Liver (tissue), 8 donors: ENCODE measurements at regions not wholly inside any gene's neighbourhood (a gene's known extent, or its start where the extent isn't known, plus 50 kb on each side); places are given as distances from the start of the nearest gene placed in this dataset.

Experiments used
- DNase-seq: peaks from one replicate; pipeline ENCODE4 v3.0.0-alpha.2; 2017; ENCODE audit warnings: low spot score
- H3K27ac ChIP-seq, 2 donors: one replicate each; pipeline ENCODE4 v1.7.0; 2013; ENCODE audit warnings: inconsistent platforms in 2 of 2, low read length in 2 of 2, control low read depth in 1 of 2, low read depth in 1 of 2, mild to moderate bottlenecking in 1 of 2
- H3K27me3 ChIP-seq, 4 donors: one replicate each; pipeline versions ENCODE4 v1.6.1 to v1.7.0; 2013; ENCODE audit warnings: low read length in 3 of 4, inconsistent platforms in 1 of 4, mild to moderate bottlenecking in 1 of 4, moderate library complexity in 1 of 4; ENCODE audit not compliant: control insufficient read depth in 4 of 4, insufficient read depth in 4 of 4
- H3K36me3 ChIP-seq, 4 donors: one replicate each; pipeline versions ENCODE4 v1.6.1 to v1.7.0; 2013; ENCODE audit warnings: low read length in 3 of 4, mild to moderate bottlenecking in 3 of 4, low read depth in 1 of 4, moderate library complexity in 1 of 4; ENCODE audit not compliant: control insufficient read depth in 4 of 4, insufficient read depth in 3 of 4
- H3K4me1 ChIP-seq, 4 donors: one replicate each; pipeline versions ENCODE4 v1.6.1 to v1.7.0; 2013; ENCODE audit warnings: low read length in 3 of 4, mild to moderate bottlenecking in 3 of 4, moderate library complexity in 1 of 4; ENCODE audit not compliant: control insufficient read depth in 4 of 4, insufficient read depth in 4 of 4
- H3K4me3 ChIP-seq, 3 donors: one replicate each; pipeline versions ENCODE4 v1.6.1 to v1.7.0; 2013; ENCODE audit warnings: low read length in 3 of 3, control low read depth in 1 of 3, low read depth in 1 of 3, mild to moderate bottlenecking in 1 of 3
- H3K9ac ChIP-seq, 2 donors: one replicate each; pipeline ENCODE4 v1.7.0; 2013; ENCODE audit warnings: low read length in 2 of 2, mild to moderate bottlenecking in 2 of 2, moderate library complexity in 2 of 2, control low read depth in 1 of 2, low read depth in 1 of 2
- H3K9me3 ChIP-seq, 4 donors: one replicate each; pipeline versions ENCODE4 v1.6.1 to v1.7.0; 2013; ENCODE audit warnings: low read length in 3 of 4; ENCODE audit not compliant: control insufficient read depth in 4 of 4
- EGR1 ChIP-seq, 2 donors: IDR thresholded peaks; 2 replicates each; pipeline ENCODE4 v1.6.1; 2016 to 2018; ENCODE audit warnings: antibody characterized with exemption in 2 of 2, low read depth in 2 of 2
- FOXA1 ChIP-seq: IDR thresholded peaks from 2 replicates; pipeline ENCODE4 v1.6.1; 2016; ENCODE audit warnings: antibody characterized with exemption
- FOXA2 ChIP-seq: IDR thresholded peaks from 2 replicates; pipeline ENCODE4 v1.6.1; 2016; ENCODE audit warnings: antibody characterized with exemption
- GABPA ChIP-seq, 2 donors: IDR thresholded peaks in 1 of 2; conservative IDR thresholded peaks in 1 of 2; 2 replicates each; pipeline ENCODE4 v1.6.1; 2016; ENCODE audit warnings: antibody characterized with exemption in 2 of 2, mild to moderate bottlenecking in 1 of 2, moderate library complexity in 1 of 2
- HNF4A ChIP-seq, 2 donors: conservative IDR thresholded peaks; 2 replicates each; pipeline ENCODE4 v1.6.1; 2016; ENCODE audit warnings: antibody characterized with exemption in 2 of 2, mild to moderate bottlenecking in 2 of 2
- HNF4G ChIP-seq: IDR thresholded peaks from 2 replicates; pipeline ENCODE4 v1.6.1; 2016; ENCODE audit warnings: antibody characterized with exemption
- JUND ChIP-seq, 2 donors: IDR thresholded peaks; 2 replicates each; pipeline ENCODE4 v1.6.1; 2016; ENCODE audit warnings: antibody characterized with exemption in 2 of 2
- NR2F2 ChIP-seq: IDR thresholded peaks from 2 replicates; pipeline ENCODE4 v1.6.1; 2016; ENCODE audit warnings: antibody characterized with exemption
- RAD21 ChIP-seq, 2 donors: IDR thresholded peaks; 2 replicates each; pipeline ENCODE4 v1.6.1; 2016; ENCODE audit warnings: antibody characterized with exemption in 2 of 2, mild to moderate bottlenecking in 2 of 2
- RXRA ChIP-seq, 2 donors: IDR thresholded peaks; 2 replicates each; pipeline ENCODE4 v1.6.1; 2017 to 2018; ENCODE audit warnings: antibody characterized with exemption in 2 of 2, mild to moderate bottlenecking in 1 of 2
- SP1 ChIP-seq: IDR thresholded peaks from 2 replicates; pipeline ENCODE4 v1.6.1; 2018; ENCODE audit warnings: antibody characterized with exemption, mild to moderate bottlenecking
- TAF1 ChIP-seq: conservative IDR thresholded peaks from 2 replicates; pipeline ENCODE4 v1.6.1; 2016; ENCODE audit warnings: antibody characterized with exemption, mild to moderate bottlenecking
- YY1 ChIP-seq: IDR thresholded peaks from 2 replicates; pipeline ENCODE4 v1.6.1; 2016; ENCODE audit warnings: antibody characterized with exemption, mild to moderate bottlenecking
- WGBS: extraction: QIAGEN DNeasy Blood & Tissue Kit; methylation state at CpG from one replicate; pipeline ENCODE4 v1.1.7; 2013; 5-methylcytosine and 5-hydroxymethylcytosine counted together
- TF ChIP-seq, protein P1 (sequence below): IDR thresholded peaks from 2 replicates; pipeline ENCODE4 v1.6.1; 2016; ENCODE audit warnings: antibody characterized with exemption
- TF ChIP-seq, protein P2 (sequence below): fragments of 150-350 bp; IDR thresholded peaks from 2 replicates; pipeline ENCODE4 v1.5.1; 2017; ENCODE audit warnings: improper control_type of control experiment, low read depth, low read length; ENCODE audit not compliant: missing input control
- TF ChIP-seq, protein P3 (sequence below): IDR thresholded peaks from 2 replicates; pipeline ENCODE4 v1.6.1; 2016; ENCODE audit warnings: antibody characterized with exemption
- TF ChIP-seq, protein P4 (sequence below): IDR thresholded peaks from 2 replicates; pipeline ENCODE4 v1.6.1; 2016; ENCODE audit warnings: antibody characterized with exemption
- TF ChIP-seq, protein P5 (sequence below): IDR thresholded peaks from 2 replicates; pipeline ENCODE4 v1.6.1; 2016; ENCODE audit warnings: antibody characterized with exemption, mild to moderate bottlenecking
- donor health status: healthy.
- donor health status: healthy.
- donor health status: healthy.
- donor health status: healthy.
- donor health status: healthy.

DNA sequence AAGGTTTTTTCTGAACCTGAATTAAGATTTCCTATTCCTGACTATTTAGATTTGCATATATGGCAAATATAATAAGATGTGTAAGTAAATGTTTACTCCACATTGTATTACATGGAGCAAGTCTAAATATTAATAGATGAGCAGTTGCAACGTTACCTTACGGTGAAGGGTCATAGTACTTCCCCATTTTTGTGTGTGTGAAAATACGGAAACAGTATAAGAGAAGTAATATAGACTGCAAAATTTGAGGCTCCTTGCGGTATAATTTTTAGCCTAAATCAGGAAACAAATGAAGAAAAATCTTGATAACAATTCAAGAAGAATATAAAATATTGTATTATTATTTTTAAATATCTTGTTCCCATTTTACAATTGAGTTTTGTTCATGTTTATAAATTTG is 434.2 kb downstream of the GRB14 start:
- Histone ChIP-seq H3K4me1 (no peaks in the 10 kb centered on the region), H3K9ac (no peak overlapping the region), H3K27me3 (no peaks in the 10 kb centered on the region), H3K36me3 (no peaks in the 10 kb centered on the region), H3K27ac (no peak overlapping the region), H3K9me3 (no peaks in the 10 kb centered on the region), H3K4me3 (no peak overlapping the region)
- DNase-seq, result no peak
- 87% methylated on average over 4 of the region's 4 CpGs for WGBS
- TF ChIP-seq HNF4G (no peak), JUND (IDR thresholded peaks at IDR 0.05) (no peak), RAD21 (IDR thresholded peaks at IDR 0.05) (no peak), RXRA (IDR thresholded peaks at IDR 0.05) (no peak), FOXA1 (no peak), EGR1 (IDR thresholded peaks at IDR 0.05; ENCODE audit: low read depth in 2 of 2) (no peak), TAF1 (no peak), HNF4A (conservative IDR thresholded peaks at IDR 0.05) (no peak)
- TF ChIP-seq, protein P1, sequence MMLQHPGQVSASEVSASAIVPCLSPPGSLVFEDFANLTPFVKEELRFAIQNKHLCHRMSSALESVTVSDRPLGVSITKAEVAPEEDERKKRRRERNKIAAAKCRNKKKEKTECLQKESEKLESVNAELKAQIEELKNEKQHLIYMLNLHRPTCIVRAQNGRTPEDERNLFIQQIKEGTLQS, result no peak
- TF ChIP-seq, protein P2, sequence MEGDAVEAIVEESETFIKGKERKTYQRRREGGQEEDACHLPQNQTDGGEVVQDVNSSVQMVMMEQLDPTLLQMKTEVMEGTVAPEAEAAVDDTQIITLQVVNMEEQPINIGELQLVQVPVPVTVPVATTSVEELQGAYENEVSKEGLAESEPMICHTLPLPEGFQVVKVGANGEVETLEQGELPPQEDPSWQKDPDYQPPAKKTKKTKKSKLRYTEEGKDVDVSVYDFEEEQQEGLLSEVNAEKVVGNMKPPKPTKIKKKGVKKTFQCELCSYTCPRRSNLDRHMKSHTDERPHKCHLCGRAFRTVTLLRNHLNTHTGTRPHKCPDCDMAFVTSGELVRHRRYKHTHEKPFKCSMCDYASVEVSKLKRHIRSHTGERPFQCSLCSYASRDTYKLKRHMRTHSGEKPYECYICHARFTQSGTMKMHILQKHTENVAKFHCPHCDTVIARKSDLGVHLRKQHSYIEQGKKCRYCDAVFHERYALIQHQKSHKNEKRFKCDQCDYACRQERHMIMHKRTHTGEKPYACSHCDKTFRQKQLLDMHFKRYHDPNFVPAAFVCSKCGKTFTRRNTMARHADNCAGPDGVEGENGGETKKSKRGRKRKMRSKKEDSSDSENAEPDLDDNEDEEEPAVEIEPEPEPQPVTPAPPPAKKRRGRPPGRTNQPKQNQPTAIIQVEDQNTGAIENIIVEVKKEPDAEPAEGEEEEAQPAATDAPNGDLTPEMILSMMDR, result no peak

DNA sequence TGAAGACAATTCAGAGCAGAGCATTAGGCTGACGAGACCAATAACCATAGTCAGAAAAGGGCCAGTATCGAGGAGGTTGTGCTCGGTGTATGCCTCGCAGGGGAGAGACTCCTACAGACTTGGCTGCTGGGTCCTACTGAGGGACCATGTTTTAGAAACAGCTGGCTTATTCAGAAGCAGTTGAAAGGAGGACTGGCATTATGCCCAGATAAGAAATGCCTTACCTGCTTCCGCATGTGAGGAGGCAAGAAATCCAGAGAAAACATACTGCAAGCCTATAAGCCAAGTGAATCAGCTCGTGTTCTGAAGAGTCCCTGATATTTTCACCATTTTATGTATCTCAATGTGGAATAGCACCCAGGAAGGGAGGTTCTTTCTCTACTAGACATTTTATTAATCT is 434.7 kb downstream of the GRB14 start:
- DNase-seq, result no peak
- Histone ChIP-seq H3K27ac (no peak overlapping the region), H3K9ac (no peak overlapping the region), H3K9me3 (no peaks in the 10 kb centered on the region), H3K4me1 (no peaks in the 10 kb centered on the region), H3K27me3 (no peaks in the 10 kb centered on the region), H3K36me3 (no peaks in the 10 kb centered on the region), H3K4me3 (no peak overlapping the region)
- TF ChIP-seq, protein P3, sequence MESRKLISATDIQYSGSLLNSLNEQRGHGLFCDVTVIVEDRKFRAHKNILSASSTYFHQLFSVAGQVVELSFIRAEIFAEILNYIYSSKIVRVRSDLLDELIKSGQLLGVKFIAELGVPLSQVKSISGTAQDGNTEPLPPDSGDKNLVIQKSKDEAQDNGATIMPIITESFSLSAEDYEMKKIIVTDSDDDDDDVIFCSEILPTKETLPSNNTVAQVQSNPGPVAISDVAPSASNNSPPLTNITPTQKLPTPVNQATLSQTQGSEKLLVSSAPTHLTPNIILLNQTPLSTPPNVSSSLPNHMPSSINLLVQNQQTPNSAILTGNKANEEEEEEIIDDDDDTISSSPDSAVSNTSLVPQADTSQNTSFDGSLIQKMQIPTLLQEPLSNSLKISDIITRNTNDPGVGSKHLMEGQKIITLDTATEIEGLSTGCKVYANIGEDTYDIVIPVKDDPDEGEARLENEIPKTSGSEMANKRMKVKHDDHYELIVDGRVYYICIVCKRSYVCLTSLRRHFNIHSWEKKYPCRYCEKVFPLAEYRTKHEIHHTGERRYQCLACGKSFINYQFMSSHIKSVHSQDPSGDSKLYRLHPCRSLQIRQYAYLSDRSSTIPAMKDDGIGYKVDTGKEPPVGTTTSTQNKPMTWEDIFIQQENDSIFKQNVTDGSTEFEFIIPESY, result no peak
- TF ChIP-seq RAD21 (IDR thresholded peaks at IDR 0.05) (no peak), FOXA2 (no peak), EGR1 (IDR thresholded peaks at IDR 0.05; ENCODE audit: low read depth in 2 of 2) (no peak), HNF4G (no peak), FOXA1 (no peak), TAF1 (no peak), GABPA (IDR thresholded peaks at IDR 0.05 in 1 of 2, conservative IDR thresholded peaks at IDR 0.05 in 1 of 2) (no peak), NR2F2 (no peak), HNF4A (conservative IDR thresholded peaks at IDR 0.05) (no peak), YY1 (no peak), SP1 (no peak)
- TF ChIP-seq, protein P2, result no peak
- TF ChIP-seq, protein P4, sequence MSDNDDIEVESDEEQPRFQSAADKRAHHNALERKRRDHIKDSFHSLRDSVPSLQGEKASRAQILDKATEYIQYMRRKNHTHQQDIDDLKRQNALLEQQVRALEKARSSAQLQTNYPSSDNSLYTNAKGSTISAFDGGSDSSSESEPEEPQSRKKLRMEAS, result no peak
- TF ChIP-seq, protein P5, sequence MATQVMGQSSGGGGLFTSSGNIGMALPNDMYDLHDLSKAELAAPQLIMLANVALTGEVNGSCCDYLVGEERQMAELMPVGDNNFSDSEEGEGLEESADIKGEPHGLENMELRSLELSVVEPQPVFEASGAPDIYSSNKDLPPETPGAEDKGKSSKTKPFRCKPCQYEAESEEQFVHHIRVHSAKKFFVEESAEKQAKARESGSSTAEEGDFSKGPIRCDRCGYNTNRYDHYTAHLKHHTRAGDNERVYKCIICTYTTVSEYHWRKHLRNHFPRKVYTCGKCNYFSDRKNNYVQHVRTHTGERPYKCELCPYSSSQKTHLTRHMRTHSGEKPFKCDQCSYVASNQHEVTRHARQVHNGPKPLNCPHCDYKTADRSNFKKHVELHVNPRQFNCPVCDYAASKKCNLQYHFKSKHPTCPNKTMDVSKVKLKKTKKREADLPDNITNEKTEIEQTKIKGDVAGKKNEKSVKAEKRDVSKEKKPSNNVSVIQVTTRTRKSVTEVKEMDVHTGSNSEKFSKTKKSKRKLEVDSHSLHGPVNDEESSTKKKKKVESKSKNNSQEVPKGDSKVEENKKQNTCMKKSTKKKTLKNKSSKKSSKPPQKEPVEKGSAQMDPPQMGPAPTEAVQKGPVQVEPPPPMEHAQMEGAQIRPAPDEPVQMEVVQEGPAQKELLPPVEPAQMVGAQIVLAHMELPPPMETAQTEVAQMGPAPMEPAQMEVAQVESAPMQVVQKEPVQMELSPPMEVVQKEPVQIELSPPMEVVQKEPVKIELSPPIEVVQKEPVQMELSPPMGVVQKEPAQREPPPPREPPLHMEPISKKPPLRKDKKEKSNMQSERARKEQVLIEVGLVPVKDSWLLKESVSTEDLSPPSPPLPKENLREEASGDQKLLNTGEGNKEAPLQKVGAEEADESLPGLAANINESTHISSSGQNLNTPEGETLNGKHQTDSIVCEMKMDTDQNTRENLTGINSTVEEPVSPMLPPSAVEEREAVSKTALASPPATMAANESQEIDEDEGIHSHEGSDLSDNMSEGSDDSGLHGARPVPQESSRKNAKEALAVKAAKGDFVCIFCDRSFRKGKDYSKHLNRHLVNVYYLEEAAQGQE, result no peak
- WGBS, result 80% methylated on average over 6 of the region's 6 CpGs
